Activated CD4-positive, alpha-beta T cell treated with anti-CD3 and anti-CD28 coated beads, Interleukin-2, amount 10 ng/mL, durations not matched to agents 7 days and 5 days (primary cell): ENCODE measurements at regions not wholly inside any gene's neighbourhood (a gene's known extent, or its start where the extent isn't known, plus 50 kb on each side); places are given as distances from the start of the nearest gene placed in this dataset.
"Not testable (repeated sequence)": the region's sequence is repeated elsewhere in the genome, so short reads cannot be mapped to it uniquely, and the experiment has no call there.

Source experiments
- CTCF ChIA-PET: fragments of 350-600 bp; sonication (Branson Sonifier 250); formaldehyde crosslinking; loops from one replicate; lab custom pipeline; 2021; ENCODE audit warnings: antibody characterized with exemption; lab: Charles Lee
- POLR2A ChIA-PET: fragments of 350-600 bp; sonication (Branson Sonifier 250); formaldehyde crosslinking; loops from one replicate; lab custom pipeline; 2021; ENCODE audit warnings: antibody characterized with exemption; lab: Charles Lee
- DNase-seq: peaks from one replicate; pipeline ENCODE4 v3.0.0-alpha.2; 2020
- H3K27ac Mint-ChIP-seq: one replicate; pipeline ENCODE4 v1.8.0; 2021; ENCODE audit warnings: mild to moderate bottlenecking, moderate library complexity, mixed read lengths
- H3K27me3 Mint-ChIP-seq: one replicate; pipeline ENCODE4 v1.8.0; 2021; ENCODE audit warnings: mixed read lengths
- H3K36me3 Mint-ChIP-seq: one replicate; pipeline ENCODE4 v1.8.0; 2021; ENCODE audit warnings: low read depth, mixed read lengths
- H3K4me1 Mint-ChIP-seq: one replicate; pipeline ENCODE4 v1.8.0; 2021; ENCODE audit warnings: mixed read lengths
- H3K4me3 Mint-ChIP-seq: one replicate; pipeline ENCODE4 v1.8.0; 2021; ENCODE audit warnings: mild to moderate bottlenecking, moderate library complexity, mixed read lengths
- H3K9me3 Mint-ChIP-seq: one replicate; pipeline ENCODE4 v1.8.0; 2021; ENCODE audit warnings: mixed read lengths

DNA sequence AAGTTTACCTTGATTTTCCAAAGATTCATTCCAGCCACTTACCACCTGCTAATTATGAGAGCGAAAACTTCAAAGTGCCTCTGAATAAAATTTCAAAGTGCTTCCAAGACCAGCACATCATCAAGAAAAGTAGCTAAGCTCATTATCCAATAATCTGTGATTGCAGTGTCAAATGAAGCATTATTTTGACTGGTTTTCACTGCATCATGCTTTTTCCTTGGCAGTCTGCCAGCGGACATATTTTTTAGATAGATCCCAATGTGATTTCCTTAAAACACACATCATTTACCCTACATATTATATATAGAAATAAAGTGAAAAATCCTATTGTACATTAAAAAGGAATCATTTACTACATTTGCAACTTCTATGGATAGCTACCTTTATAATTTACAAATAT is 508.6 kb upstream of the FAM174A start:
- no peak for DNase-seq
- no peaks in the 10 kb centered on the region for H3K4me1 Mint-ChIP-seq
- no peaks in the 10 kb centered on the region for H3K36me3 Mint-ChIP-seq

DNA sequence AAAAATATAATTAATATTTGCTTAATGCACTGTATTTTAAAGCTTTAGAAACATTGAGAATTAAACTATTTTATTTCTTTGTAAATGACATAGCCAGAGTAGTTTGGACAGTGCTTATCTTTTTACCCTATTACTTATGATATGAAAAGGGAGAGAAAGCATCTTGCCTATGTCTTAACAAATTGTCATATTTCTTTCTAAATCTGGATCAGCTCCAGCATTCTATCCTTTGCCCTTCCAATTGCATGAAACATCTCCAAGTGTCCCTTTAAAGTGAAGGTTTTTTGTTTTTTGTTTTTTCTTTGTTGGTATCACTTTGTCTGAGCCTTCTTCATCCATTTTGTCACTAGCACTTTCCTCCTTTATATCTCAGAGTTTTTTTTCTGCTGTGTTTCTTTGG is 511.6 kb upstream of the FAM174A start:
- no peak overlapping the region for H3K27ac Mint-ChIP-seq

More for the DNA sequence above, 508.6 kb upstream of the FAM174A start:
- H3K4me3 Mint-ChIP-seq: no peak overlapping the region
- no peaks in the 10 kb centered on the region for H3K27me3 Mint-ChIP-seq
- POLR2A ChIA-PET: no interaction called here
- no peak overlapping the region for H3K27ac Mint-ChIP-seq
- H3K9me3 Mint-ChIP-seq: no peaks in the 10 kb centered on the region
- CTCF ChIA-PET: no interaction called here

DNA sequence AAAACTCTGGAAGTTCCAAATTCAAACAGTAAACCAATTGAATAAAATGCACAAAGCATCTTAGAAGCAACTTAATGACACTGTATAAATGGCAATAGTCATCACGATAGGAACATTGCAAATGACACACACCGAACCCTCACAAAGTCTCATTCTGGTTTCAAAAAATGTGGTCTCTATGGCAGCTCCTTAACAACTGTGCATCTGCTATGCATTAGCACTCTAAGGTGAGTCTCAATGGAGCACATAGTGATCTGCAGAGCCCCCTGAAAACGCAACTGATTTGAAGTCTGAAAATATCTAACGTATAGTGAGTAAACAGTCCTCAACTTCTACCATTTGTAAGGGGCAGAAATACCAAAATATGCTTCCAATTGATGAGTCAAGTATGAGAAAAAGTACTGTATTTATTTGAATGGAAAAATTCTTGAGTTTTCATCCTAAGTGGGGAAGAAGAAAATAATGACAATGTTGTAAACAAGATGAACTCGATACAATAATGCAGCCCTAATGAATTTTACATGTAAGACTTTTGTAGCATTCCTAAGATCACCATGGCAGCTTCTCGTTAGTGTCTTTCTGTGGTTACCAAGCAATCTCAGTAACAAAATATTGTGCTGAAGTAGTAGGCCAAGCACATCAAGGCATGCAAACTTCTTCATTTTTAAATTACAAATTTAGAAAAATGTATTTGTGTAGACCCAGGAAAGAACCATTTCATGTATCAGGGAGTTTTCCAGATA is 517.5 kb upstream of the FAM174A start:
- CTCF ChIA-PET: no interaction called here
- no peaks in the 10 kb centered on the region for H3K9me3 Mint-ChIP-seq
- no peaks in the 10 kb centered on the region for H3K27me3 Mint-ChIP-seq
- H3K4me1 Mint-ChIP-seq: no peaks in the 10 kb centered on the region
- no peak overlapping the region for H3K4me3 Mint-ChIP-seq
- no peak for DNase-seq
- H3K27ac Mint-ChIP-seq: no peak overlapping the region
- H3K36me3 Mint-ChIP-seq: no peaks in the 10 kb centered on the region
- POLR2A ChIA-PET: no interaction called here

More for the DNA sequence above, 511.6 kb upstream of the FAM174A start:
- POLR2A ChIA-PET: no interaction called here
- Mint-ChIP-seq H3K4me1 (no peaks in the 10 kb centered on the region), H3K4me3 (no peak overlapping the region), H3K9me3 (no peaks in the 10 kb centered on the region), H3K27me3 (no peaks in the 10 kb centered on the region), H3K36me3 (no peaks in the 10 kb centered on the region)
- CTCF ChIA-PET: no interaction called here
- no peak for DNase-seq

DNA sequence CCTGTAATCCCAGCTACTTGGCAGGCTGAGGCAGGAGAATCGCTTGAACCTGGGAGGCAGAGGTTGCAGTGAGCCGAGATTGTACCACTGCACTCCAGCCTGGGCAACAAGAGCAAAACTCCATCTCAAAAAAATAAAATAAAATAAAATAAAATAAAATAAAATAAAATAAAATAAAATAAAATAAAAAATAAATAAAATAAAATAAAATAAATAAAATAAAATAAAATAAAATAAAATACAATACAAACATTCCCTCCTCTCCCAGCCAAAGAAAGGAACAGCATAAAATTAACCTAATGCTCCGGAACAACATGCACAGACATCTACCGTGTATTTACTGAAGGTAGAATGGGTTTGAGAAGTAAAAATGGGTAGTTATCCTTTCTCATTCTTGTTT is 521.9 kb upstream of the FAM174A start:
- H3K4me1 Mint-ChIP-seq, H3K4me3 Mint-ChIP-seq, H3K9me3 Mint-ChIP-seq, DNase-seq, H3K36me3 Mint-ChIP-seq, CTCF ChIA-PET, H3K27ac Mint-ChIP-seq, POLR2A ChIA-PET, H3K27me3 Mint-ChIP-seq: not testable (repeated sequence)

DNA sequence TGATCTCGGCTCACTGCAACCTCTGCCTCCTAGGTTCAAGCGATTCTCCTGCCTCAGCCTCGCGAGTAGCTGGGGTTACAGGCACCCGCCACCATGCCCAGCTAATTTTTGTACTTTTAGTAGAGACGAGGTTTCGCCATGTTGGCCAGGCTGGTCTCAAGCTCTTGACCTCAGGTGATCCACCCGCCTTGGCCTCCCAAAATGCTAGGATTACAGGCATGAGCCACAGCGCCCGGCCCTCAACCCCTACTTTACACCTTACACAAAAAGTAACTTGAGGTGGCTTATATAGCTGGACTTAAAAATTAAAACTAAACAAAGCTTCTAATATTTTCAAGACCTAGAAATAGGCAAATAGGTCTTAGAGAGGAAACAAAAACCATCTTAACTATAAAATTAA is 524.0 kb upstream of the FAM174A start:
- CTCF ChIA-PET, H3K27ac Mint-ChIP-seq, POLR2A ChIA-PET: not testable (repeated sequence)

DNA sequence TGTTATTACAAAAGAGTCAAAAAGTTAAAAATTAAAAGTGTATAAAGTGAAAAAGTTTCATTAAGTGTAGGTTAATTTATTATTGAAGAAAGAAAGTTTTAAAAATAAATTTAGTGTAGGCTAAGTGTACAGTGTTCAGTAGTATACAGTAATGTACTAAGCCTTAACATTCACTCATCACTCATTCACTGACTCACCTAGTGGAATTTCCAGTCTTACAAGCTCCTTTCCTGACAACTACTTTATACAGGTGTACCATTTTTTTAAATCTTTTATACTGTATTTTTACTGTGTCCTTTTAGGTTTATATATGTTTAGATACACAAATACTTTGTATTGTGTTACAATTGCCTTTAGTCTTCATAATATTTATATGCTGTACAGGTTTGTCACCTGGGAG is 530.2 kb upstream of the FAM174A start:
- no peak overlapping the region for H3K4me3 Mint-ChIP-seq
- H3K36me3 Mint-ChIP-seq: no peaks in the 10 kb centered on the region
- H3K27me3 Mint-ChIP-seq: no peaks in the 10 kb centered on the region
- CTCF ChIA-PET: no interaction called here
- POLR2A ChIA-PET: no interaction called here
- H3K9me3 Mint-ChIP-seq: no peaks in the 10 kb centered on the region
- no peaks in the 10 kb centered on the region for H3K4me1 Mint-ChIP-seq
- no peak for DNase-seq
- H3K27ac Mint-ChIP-seq: no peak overlapping the region

More for the DNA sequence above, 524.0 kb upstream of the FAM174A start:
- not testable (repeated sequence) for H3K4me3 Mint-ChIP-seq, H3K27me3 Mint-ChIP-seq, H3K9me3 Mint-ChIP-seq, H3K36me3 Mint-ChIP-seq, DNase-seq, H3K4me1 Mint-ChIP-seq

DNA sequence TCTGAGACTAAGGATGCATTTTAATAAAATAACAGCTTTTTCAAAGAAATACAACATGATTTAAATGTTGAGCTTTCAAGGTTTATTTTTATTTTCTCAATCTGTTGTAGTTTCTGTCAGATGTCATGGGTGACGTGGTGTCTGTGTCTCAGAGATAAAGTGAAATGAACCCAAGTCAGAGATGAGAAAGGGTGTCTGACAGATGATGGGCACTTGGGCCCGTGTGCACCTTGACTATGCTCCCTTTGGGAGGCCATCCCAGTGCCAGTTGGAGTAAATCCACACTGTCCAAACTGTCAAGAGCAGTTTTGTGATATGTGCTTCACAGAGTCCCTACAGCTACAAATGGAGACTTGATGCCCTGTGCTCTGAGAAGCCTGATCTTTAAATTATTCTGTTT is 536.9 kb upstream of the FAM174A start:
- Mint-ChIP-seq H3K36me3 (no peaks in the 10 kb centered on the region), H3K4me3 (no peak overlapping the region), H3K27ac (no peak overlapping the region), H3K4me1 (no peaks in the 10 kb centered on the region), H3K9me3 (peaks cover 2% of the 10 kb centered on the region), H3K27me3 (no peaks in the 10 kb centered on the region)
- ChIA-PET POLR2A (no interaction called here), CTCF (interaction anchor here (0.6 kb wide), 1 partner anchor 805 kb away, joined by 4 read pairs; no protein-coding TSS in a partner anchor)
- no peak for DNase-seq

DNA sequence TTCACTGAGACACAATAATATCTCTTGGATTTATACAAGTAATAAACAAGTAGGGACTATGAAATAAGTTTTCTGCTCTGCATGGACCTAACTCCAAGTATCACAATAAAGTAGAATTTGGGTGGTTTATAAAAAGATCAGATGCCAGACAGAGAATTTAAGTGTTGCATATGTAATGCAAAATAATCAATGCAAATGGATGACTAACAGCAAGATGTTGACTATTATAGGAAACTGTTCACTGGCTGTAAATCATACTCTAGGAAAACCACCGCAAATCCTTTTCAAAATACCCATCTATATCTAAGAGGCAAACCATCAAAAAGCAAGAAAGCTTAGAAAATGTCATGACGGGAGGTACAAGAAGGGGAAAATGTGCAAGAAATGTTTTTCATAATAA is 539.8 kb upstream of the FAM174A start:
- no peaks in the 10 kb centered on the region for H3K4me1 Mint-ChIP-seq
- ChIA-PET CTCF (no interaction called here), POLR2A (no interaction called here)
- H3K9me3 Mint-ChIP-seq: peaks cover 2% of the 10 kb centered on the region
- H3K27me3 Mint-ChIP-seq: no peaks in the 10 kb centered on the region
- H3K36me3 Mint-ChIP-seq: no peaks in the 10 kb centered on the region
- H3K4me3 Mint-ChIP-seq: no peak overlapping the region
- no peak for DNase-seq
- no peak overlapping the region for H3K27ac Mint-ChIP-seq

DNA sequence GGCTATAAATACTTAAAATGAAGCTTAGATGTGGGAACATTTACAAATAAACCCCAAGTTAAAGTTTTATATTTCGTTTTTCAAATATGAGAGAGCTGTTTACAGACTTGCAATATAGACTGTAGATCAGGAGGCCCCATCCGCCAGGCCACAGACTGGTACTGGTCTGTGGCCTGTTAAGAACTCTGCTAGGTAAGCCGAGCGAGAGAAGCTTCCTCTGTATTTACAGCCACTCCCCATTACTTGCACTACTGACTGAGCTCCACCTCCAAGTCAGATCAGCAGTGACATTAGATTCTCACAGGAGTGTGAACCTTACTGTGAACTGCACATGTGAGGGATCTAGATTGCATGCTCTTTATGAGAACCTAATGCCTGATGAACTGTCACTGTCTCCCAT is 561.4 kb upstream of the FAM174A start:
- Mint-ChIP-seq H3K4me1 (no peaks in the 10 kb centered on the region), H3K9me3 (no peaks in the 10 kb centered on the region), H3K27ac (no peak overlapping the region), H3K36me3 (no peaks in the 10 kb centered on the region), H3K27me3 (no peaks in the 10 kb centered on the region), H3K4me3 (no peak overlapping the region)
- no peak for DNase-seq
- ChIA-PET POLR2A (no interaction called here), CTCF (no interaction called here)

DNA sequence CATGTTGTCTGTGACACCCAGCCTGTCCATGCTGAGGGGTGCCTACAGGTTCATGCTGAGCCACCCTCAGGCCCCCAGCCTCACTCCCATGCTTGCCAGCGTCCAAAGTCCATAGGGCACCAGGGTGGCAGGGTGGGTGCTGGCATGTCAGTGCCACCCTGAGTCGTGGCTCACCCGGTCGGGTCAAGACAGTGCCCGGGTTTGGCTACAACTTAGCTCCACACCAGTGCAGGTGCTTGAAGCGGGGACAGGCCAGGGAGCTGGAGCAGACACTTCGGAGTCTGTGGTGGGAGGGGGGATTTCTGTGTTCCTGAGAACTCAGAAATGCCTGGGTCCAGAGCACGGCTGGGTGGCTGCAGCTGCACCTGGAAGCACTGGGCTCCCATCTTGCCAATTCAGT is 579.2 kb upstream of the FAM174A start:
- no peak for DNase-seq
- Mint-ChIP-seq H3K36me3 (no peaks in the 10 kb centered on the region), H3K27ac (no peak overlapping the region), H3K4me3 (no peak overlapping the region), H3K9me3 (no peaks in the 10 kb centered on the region), H3K27me3 (no peaks in the 10 kb centered on the region), H3K4me1 (no peaks in the 10 kb centered on the region)
- POLR2A ChIA-PET: no interaction called here
- CTCF ChIA-PET: no interaction called here

DNA sequence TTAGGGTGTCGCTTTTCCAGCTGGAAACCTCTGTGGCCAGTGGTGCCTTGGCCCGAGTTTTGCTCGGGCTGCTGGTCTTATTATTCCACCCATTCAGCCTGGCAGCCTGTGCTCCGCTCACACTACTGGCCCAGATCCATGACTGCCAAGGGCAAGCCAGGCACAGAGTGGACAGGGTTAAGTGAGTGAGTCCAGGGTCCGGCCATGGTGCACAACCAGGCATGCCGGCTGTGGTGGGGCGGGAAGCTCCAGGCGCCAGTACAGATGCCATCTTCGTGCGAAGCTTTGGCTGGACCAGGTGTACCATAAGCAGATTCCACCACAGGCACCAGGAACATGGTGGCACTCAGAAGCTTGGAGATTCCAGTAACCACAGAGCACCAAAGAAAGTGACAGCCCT is 580.2 kb upstream of the FAM174A start:
- H3K36me3 Mint-ChIP-seq: no peaks in the 10 kb centered on the region

DNA sequence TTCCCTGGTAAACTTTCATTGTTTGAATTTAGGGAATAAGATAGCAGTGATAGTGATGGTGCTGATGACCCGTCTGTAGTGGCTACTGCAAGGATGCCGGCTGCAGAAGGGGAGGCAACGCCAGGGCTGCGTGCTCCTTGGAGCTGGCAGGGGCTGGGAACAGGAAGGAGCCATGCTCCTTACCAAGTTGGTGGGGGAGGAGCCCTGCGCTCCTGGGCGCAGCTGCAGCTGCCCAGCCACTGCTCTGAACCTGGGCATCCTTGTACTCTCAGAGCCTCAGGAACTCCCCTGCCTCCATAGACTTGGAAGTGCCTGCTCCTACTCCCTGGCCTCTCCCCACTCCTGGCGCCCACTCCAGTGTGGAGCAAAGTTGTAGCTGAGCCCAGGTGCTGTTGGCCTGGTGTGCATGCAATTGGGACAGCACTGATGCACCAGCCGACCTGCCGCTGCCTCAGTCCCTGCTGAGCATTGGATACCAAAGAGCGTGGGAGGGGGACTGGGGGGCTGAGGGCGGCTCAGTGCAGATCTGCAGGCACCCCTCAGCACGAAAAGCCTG is 585.1 kb upstream of the FAM174A start:
- Mint-ChIP-seq H3K27me3 (no peaks in the 10 kb centered on the region), H3K27ac (no peak overlapping the region), H3K9me3 (no peaks in the 10 kb centered on the region), H3K4me1 (no peaks in the 10 kb centered on the region), H3K4me3 (no peak overlapping the region), H3K36me3 (no peaks in the 10 kb centered on the region)
- CTCF ChIA-PET: no interaction called here
- POLR2A ChIA-PET: no interaction called here
- DNase-seq: no peak

More for the DNA sequence above, 580.2 kb upstream of the FAM174A start:
- Mint-ChIP-seq H3K4me1 (no peaks in the 10 kb centered on the region), H3K9me3 (no peaks in the 10 kb centered on the region), H3K27ac (no peak overlapping the region), H3K4me3 (no peak overlapping the region), H3K27me3 (no peaks in the 10 kb centered on the region)
- POLR2A ChIA-PET: no interaction called here
- no peak for DNase-seq
- CTCF ChIA-PET: interaction anchor here (0.6 kb wide), 2 partner anchors 13 to 1858 kb away, joined by 3 read pairs; no protein-coding TSS in a partner anchor

DNA sequence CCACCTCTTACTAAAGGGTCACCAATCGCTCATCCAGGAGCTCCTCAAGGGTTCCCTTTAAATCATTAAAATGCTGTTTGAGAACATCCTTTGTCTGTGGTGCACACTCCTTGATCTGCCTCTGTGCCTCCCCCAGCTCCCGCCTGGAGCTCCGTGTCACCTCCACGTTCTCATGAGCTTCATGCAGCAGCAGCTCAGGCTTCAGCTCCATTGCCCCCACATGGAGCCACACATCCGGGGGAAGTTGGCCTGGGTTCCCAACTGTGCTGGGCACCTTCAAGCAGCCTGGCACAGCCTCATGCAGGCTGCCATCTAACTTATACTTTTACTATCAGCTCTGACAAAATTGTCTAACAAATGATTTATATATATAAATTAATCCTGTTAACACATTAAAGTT is 585.8 kb upstream of the FAM174A start:
- H3K36me3 Mint-ChIP-seq: no peaks in the 10 kb centered on the region
- no peak for DNase-seq
- no peaks in the 10 kb centered on the region for H3K27me3 Mint-ChIP-seq
- H3K9me3 Mint-ChIP-seq: no peaks in the 10 kb centered on the region
- ChIA-PET CTCF (no interaction called here), POLR2A (no interaction called here)
- no peak overlapping the region for H3K4me3 Mint-ChIP-seq
- no peaks in the 10 kb centered on the region for H3K4me1 Mint-ChIP-seq
- no peak overlapping the region for H3K27ac Mint-ChIP-seq

DNA sequence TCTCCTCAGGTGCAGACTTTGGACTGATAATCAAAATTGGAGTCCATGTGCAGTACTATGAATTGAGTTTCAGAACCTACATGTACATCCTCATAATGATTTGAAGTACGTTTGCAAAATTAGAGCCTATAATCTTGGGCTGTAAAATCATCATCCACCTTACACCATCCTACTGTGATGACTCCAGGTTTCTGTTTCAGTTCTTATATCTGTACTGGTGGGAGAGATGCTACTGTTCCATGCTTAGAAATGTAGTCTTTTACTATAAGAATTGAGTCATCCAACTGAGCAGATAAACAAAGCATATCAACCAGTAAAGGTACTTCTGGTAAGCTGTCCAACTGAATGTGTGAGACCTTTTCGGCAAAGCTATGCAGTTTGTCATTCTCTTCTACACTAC is 586.3 kb upstream of the FAM174A start:
- Mint-ChIP-seq H3K36me3 (no peaks in the 10 kb centered on the region), H3K27ac (no peak overlapping the region), H3K4me3 (no peak overlapping the region), H3K27me3 (no peaks in the 10 kb centered on the region), H3K4me1 (no peaks in the 10 kb centered on the region), H3K9me3 (no peaks in the 10 kb centered on the region)
- DNase-seq: no peak
- ChIA-PET POLR2A (no interaction called here), CTCF (no interaction called here)
